ENCODE measurements at regions not wholly inside any gene's neighbourhood (a gene's known extent, or its start where the extent isn't known, plus 50 kb on each side); places are given as distances from the start of the nearest gene placed in this dataset.

- no peak overlapping the region for H3K14ac ChIP-seq (ENCODE audit: low read length)
- no peak overlapping the region for H3K4me3 ChIP-seq (ENCODE audit: low read depth, low read length)
- no peak overlapping the region for H2BK12ac ChIP-seq (ENCODE audit: low read length)
- no peaks in the 10 kb centered on the region for H3K36me3 ChIP-seq (ENCODE audit: control insufficient read depth in 1 of 2, insufficient read depth in 2 of 2, low read length in 2 of 2)
- no peak overlapping the region for H4K91ac ChIP-seq (ENCODE audit: low read depth, low read length)
- H3K79me1 ChIP-seq (ENCODE audit: low read length) = no peaks in the 10 kb centered on the region
- no peak overlapping the region for H2AK5ac ChIP-seq (ENCODE audit: low read length)
- H4K12ac ChIP-seq (ENCODE audit: low read depth, low read length) = no peak overlapping the region
- H3K4me2 ChIP-seq (ENCODE audit: low read length) = no peak overlapping the region
- H4K8ac ChIP-seq (ENCODE audit: low read depth, low read length) = no peak overlapping the region
- no peak overlapping the region for H3K27ac ChIP-seq (ENCODE audit: low read depth, low read length)
- no peaks in the 10 kb centered on the region for H3K27me3 ChIP-seq (ENCODE audit: insufficient read depth, low read length)
- no peak overlapping the region for H3K23ac ChIP-seq (ENCODE audit: low read length)
- no peaks in the 10 kb centered on the region for H3K79me2 ChIP-seq (ENCODE audit: control insufficient read depth, insufficient read depth, low read length, poor library complexity)
- H3K9me3 ChIP-seq (ENCODE audit: insufficient read depth, low read depth, low read length) = no peaks in the 10 kb centered on the region
- no peak overlapping the region for H2BK5ac ChIP-seq (ENCODE audit: low read depth, low read length, poor library complexity)
- no peak overlapping the region for H3K9ac ChIP-seq (ENCODE audit: low read length)
- H2AFZ ChIP-seq (ENCODE audit: insufficient read depth, low read length, poor library complexity) = no peak overlapping the region
- no peak overlapping the region for H2BK120ac ChIP-seq (ENCODE audit: insufficient read depth, low read length, poor library complexity)
- WGBS (ENCODE audit: extremely low coverage, insufficient coverage, insufficient read length) = no CpG with 5 or more reads among the region's 13 CpGs
- peaks cover 0 to 2% of the 10 kb centered on the region in 2 experiments for H3K4me1 ChIP-seq (ENCODE audit: control insufficient read depth in 1 of 2, insufficient read depth in 2 of 2, low read length in 2 of 2)
- peak; percentile 44 to 78 for DNase-seq
- no peak overlapping the region for H3K4ac ChIP-seq (ENCODE audit: low read depth, low read length)
- H3K18ac ChIP-seq (ENCODE audit: low read length) = no peak overlapping the region
These were observed 139.6 kb downstream of the RASEF start for GRCh38 chr9:82923092-82923911.

- H2AK5ac ChIP-seq (ENCODE audit: low read length) = no peak overlapping the region
- no peak overlapping the region for H3K14ac ChIP-seq (ENCODE audit: low read length)
- no peak overlapping the region for H3K4ac ChIP-seq (ENCODE audit: low read depth, low read length)
- no peak overlapping the region for H2BK5ac ChIP-seq (ENCODE audit: low read depth, low read length, poor library complexity)
- no CpG with 5 or more reads among the region's 8 CpGs for WGBS (ENCODE audit: extremely low coverage, insufficient coverage, insufficient read length)
- H2AFZ ChIP-seq (ENCODE audit: insufficient read depth, low read length, poor library complexity) = no peak overlapping the region
- no peak overlapping the region for H3K18ac ChIP-seq (ENCODE audit: low read length)
- no peak overlapping the region for H4K8ac ChIP-seq (ENCODE audit: low read depth, low read length)
- H3K79me1 ChIP-seq (ENCODE audit: low read length) = no peaks in the 10 kb centered on the region
- H2BK12ac ChIP-seq (ENCODE audit: low read length) = no peak overlapping the region
- H4K91ac ChIP-seq (ENCODE audit: low read depth, low read length) = no peak overlapping the region
- H3K4me3 ChIP-seq (ENCODE audit: low read depth, low read length) = no peak overlapping the region
- H3K9ac ChIP-seq (ENCODE audit: low read length) = no peak overlapping the region
- H3K36me3 ChIP-seq (ENCODE audit: control insufficient read depth in 1 of 2, insufficient read depth in 2 of 2, low read length in 2 of 2) = no peaks in the 10 kb centered on the region
- no peaks in the 10 kb centered on the region for H3K79me2 ChIP-seq (ENCODE audit: control insufficient read depth, insufficient read depth, low read length, poor library complexity)
- no peak overlapping the region for H2BK120ac ChIP-seq (ENCODE audit: insufficient read depth, low read length, poor library complexity)
- H4K12ac ChIP-seq (ENCODE audit: low read depth, low read length) = no peak overlapping the region
- no peak for DNase-seq
- peaks cover 0 to 2% of the 10 kb centered on the region in 2 experiments for H3K4me1 ChIP-seq (ENCODE audit: control insufficient read depth in 1 of 2, insufficient read depth in 2 of 2, low read length in 2 of 2)
- no peak overlapping the region for H3K27ac ChIP-seq (ENCODE audit: low read depth, low read length)
- H3K9me3 ChIP-seq (ENCODE audit: insufficient read depth, low read depth, low read length) = no peaks in the 10 kb centered on the region
- H3K27me3 ChIP-seq (ENCODE audit: insufficient read depth, low read length) = no peaks in the 10 kb centered on the region
- no peak overlapping the region for H3K4me2 ChIP-seq (ENCODE audit: low read length)
- no peak overlapping the region for H3K23ac ChIP-seq (ENCODE audit: low read length)
These were observed 138.9 kb downstream of the RASEF start for GRCh38 chr9:82923912-82924605.

Measured in trophoblast cell (in vitro differentiated cells and primary cell).